Activated CD8-positive, alpha-beta memory T cell treated with anti-CD3 and anti-CD28 coated beads, Interleukin-2, amount 10 ng/mL, durations not matched to agents 7 days and 5 days (primary cell): ENCODE measurements at regions not wholly inside any gene's neighbourhood (a gene's known extent, or its start where the extent isn't known, plus 50 kb on each side); places are given as distances from the start of the nearest gene placed in this dataset.
"Not testable (repeated sequence)": the region's sequence is repeated elsewhere in the genome, so short reads cannot be mapped to it uniquely, and the experiment has no call there.

Experiments used
- ATAC-seq: fragments of 150-1000 bp; cut with Tn5 transposase; one replicate; pipeline ENCODE4 v1.10.0; 2021; ENCODE audit warnings: moderate library complexity
- CTCF ChIA-PET: fragments of 350-600 bp; sonication (Branson Sonifier 250); formaldehyde crosslinking; loops from one replicate; lab custom pipeline; 2021; ENCODE audit warnings: antibody characterized with exemption; lab: Charles Lee
- DNase-seq: peaks from one replicate; pipeline ENCODE4 v3.0.0-alpha.2; 2020
- H3K27ac Mint-ChIP-seq: one replicate; pipeline ENCODE4 v1.8.0; 2021; ENCODE audit warnings: mild to moderate bottlenecking, mixed read lengths
- H3K27me3 Mint-ChIP-seq: one replicate; pipeline ENCODE4 v1.8.0; 2021; ENCODE audit warnings: mixed read lengths
- H3K36me3 Mint-ChIP-seq: one replicate; pipeline ENCODE4 v1.8.0; 2021; ENCODE audit warnings: mild to moderate bottlenecking, mixed read lengths
- H3K4me1 Mint-ChIP-seq: one replicate; pipeline ENCODE4 v1.8.0; 2021; ENCODE audit warnings: mixed read lengths
- H3K4me3 Mint-ChIP-seq: one replicate; pipeline ENCODE4 v1.8.0; 2021; ENCODE audit warnings: mild to moderate bottlenecking, moderate library complexity, mixed read lengths
- H3K9me3 Mint-ChIP-seq: one replicate; pipeline ENCODE4 v1.8.0; 2022; ENCODE audit warnings: low read depth, mixed read lengths

DNA sequence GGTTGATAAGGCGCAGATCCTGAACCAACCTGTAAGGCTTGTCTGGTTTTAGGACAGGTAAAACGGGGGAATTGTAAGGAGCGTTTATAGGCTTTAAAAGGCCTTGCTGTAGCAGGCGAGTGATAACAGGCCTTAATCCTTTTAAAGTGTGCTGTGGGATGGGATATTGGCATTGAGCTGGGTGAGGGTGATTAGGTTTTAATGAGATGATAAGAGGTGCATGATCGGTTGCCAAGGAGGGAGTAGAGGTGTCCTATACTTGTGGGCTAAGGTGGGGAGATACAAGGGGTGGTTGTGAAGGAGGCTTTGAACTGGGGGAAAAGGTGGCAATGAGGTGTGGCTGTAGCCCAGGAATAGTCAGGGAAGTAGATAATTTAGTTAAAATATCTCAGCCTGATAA is 363.8 kb downstream of the S1PR1 start:
- H3K36me3 Mint-ChIP-seq, H3K4me3 Mint-ChIP-seq, ATAC-seq, CTCF ChIA-PET, H3K9me3 Mint-ChIP-seq, H3K27ac Mint-ChIP-seq, H3K27me3 Mint-ChIP-seq, DNase-seq, H3K4me1 Mint-ChIP-seq: not testable (repeated sequence)

DNA sequence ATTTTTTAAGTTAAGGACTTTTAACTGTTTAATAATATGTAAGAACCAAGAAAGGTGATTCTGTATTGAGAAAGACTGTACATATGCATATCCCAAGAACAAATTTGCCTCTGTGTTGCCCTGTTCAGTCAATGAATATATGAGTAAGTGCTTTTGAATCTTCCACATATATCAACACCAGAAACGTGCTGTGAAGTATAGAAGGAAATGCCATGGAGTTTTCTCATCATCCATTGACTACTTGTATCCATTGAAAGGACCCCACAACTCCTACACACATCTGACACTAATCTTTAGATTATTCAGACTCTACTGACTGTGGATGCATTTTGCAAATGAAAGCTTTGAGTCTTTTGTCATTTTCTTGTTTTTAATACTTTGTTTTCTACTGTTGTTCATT is 366.9 kb downstream of the S1PR1 start:
- Mint-ChIP-seq H3K27ac (no peak overlapping the region), H3K4me3 (no peak overlapping the region), H3K36me3 (no peaks in the 10 kb centered on the region), H3K9me3 (no peaks in the 10 kb centered on the region), H3K27me3 (no peaks in the 10 kb centered on the region), H3K4me1 (no peaks in the 10 kb centered on the region)
- no peak for DNase-seq
- CTCF ChIA-PET = no interaction called here
- ATAC-seq = no peak

DNA sequence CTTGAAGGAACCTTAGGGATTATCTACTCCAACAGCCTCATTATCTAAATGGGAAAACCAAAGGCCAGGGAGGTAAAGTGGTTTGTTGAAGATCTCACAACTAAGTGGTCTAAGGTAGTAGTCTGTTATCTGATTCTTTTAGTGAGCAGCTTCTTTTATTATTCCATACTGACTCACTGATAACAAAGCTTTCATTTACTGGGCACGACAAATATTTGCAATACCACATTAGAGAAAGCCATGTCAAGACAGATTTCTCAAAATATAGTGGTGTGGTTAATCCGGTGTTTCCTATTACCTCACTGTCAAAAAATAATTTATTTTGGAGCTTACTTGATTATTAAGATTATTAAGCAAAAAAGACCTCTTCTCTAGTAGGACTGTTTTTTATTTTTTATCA is 369.1 kb downstream of the S1PR1 start:
- Mint-ChIP-seq H3K4me1 (no peaks in the 10 kb centered on the region), H3K36me3 (no peaks in the 10 kb centered on the region)

DNA sequence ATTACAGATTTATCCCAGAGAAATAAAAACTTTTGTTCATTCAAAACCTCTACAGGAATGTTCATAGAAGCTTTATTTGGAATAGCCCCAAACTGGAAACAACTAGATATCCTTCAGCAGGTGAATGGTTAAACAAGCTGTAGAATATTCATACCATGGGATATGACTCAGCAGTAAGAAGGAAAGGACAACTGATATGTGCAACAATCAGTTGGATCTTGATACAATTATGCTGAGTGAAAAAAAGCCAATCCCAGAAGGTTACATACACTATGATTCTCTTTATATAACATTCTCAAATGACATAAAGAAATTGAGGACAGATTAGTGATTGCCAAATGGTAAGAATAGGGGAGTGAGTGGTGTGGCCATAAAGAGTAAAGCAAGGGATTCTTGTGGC is 376.7 kb downstream of the S1PR1 start:
- Mint-ChIP-seq H3K27me3 (no peaks in the 10 kb centered on the region), H3K9me3 (no peaks in the 10 kb centered on the region), H3K4me3 (no peak overlapping the region), H3K36me3 (no peaks in the 10 kb centered on the region), H3K27ac (no peak overlapping the region), H3K4me1 (no peaks in the 10 kb centered on the region)
- CTCF ChIA-PET = no interaction called here
- no peak for DNase-seq
- no peak for ATAC-seq

More for the DNA sequence above, 369.1 kb downstream of the S1PR1 start:
- CTCF ChIA-PET = no interaction called here
- DNase-seq (no peak), ATAC-seq (no peak)
- no peak overlapping the region for H3K4me3 Mint-ChIP-seq
- no peaks in the 10 kb centered on the region for H3K27me3 Mint-ChIP-seq
- no peaks in the 10 kb centered on the region for H3K9me3 Mint-ChIP-seq
- no peak overlapping the region for H3K27ac Mint-ChIP-seq

DNA sequence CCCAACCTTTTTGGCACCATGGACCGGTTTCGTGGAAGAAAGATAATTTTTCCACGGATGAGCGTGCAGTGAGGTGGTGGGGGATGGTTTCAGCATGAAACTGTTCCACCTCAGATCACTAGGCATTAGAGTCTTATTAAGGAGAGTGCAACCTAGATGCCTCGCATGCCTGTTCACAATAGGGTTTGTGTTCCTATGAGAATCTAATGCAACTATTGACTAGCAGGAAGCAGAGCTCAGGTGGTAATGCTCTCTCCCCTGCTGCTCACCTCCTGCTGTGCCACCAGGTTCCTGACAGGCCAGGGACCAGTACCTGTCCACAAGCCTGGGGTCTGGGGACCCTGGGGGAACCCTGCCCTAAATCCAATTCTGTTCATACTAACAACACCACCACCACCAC is 377.8 kb downstream of the OLFM3 start:
- H3K9me3 Mint-ChIP-seq = no peaks in the 10 kb centered on the region
- ATAC-seq (no peak), DNase-seq (no peak)
- H3K36me3 Mint-ChIP-seq = no peaks in the 10 kb centered on the region
- H3K4me1 Mint-ChIP-seq = no peaks in the 10 kb centered on the region
- H3K27ac Mint-ChIP-seq = no peak overlapping the region
- H3K27me3 Mint-ChIP-seq = no peaks in the 10 kb centered on the region
- no peak overlapping the region for H3K4me3 Mint-ChIP-seq
- CTCF ChIA-PET = interaction anchor here (1.6 kb wide), 1 partner anchor 98 kb away, joined by 4 read pairs; no protein-coding TSS in a partner anchor

DNA sequence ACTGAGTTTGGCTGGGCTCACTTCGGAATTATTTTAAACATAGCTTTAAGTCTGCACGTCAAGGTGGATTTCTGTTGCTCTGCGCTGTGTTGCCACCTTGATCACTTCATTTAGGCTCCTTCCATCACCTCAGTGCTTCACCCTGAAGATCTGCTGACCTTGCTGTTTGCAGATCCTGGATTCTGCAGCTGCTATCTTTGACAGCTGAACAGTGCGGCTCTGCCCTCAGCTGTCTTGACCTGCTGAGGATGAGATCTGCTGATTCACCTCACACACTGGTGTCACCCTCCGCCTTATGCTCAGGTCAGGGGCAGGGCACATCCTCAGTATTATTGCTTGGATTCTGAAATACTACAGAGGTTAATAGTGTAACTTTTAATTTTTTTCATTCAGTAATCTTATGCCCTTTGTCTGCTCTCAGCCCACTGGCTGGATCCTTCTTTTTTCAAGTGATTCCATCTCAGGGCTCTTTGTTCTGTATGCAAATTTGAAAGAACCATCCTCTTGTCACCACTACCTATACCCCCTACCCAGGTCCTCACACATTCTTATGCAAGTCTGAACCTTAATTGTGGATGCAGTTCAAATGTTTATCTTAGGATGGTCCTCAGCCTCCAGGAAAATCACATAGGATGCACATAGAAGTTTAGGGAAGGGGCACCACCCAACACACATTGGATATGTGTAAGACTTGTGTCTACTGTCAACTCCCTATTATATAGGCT is 364.0 kb downstream of the OLFM3 start:
- Mint-ChIP-seq H3K4me1 (no peaks in the 10 kb centered on the region), H3K4me3 (no peak overlapping the region), H3K36me3 (no peaks in the 10 kb centered on the region), H3K9me3 (no peaks in the 10 kb centered on the region), H3K27ac (no peak overlapping the region), H3K27me3 (no peaks in the 10 kb centered on the region)
- ATAC-seq (no peak), DNase-seq (no peak)
- CTCF ChIA-PET = no interaction called here

DNA sequence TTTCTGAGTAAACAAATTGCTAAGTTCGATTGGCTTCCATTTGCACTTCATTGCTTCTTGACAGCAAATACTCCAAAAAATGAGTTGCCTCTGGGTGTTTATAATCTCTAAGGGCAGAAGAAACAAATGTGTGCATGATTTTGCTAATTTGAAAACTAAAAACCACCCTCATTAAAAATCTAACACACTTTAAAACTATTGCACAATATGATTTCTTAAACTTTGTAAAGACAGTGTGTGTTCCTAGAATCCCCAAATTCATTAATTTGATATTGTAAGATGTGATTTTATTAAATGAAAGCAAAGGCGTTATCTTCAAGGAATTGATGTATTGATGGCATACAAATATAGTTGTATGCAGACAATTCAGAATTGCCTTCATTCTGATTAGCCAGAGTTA is 350.9 kb downstream of the OLFM3 start:
- H3K36me3 Mint-ChIP-seq = no peaks in the 10 kb centered on the region
- no peak for DNase-seq
- CTCF ChIA-PET = interaction anchor here (0.9 kb wide), 1 partner anchor 20 kb away, joined by 3 read pairs; no protein-coding TSS in a partner anchor
- no peak overlapping the region for H3K4me3 Mint-ChIP-seq
- H3K4me1 Mint-ChIP-seq = no peaks in the 10 kb centered on the region
- no peak overlapping the region for H3K27ac Mint-ChIP-seq
- ATAC-seq = no peak
- no peaks in the 10 kb centered on the region for H3K9me3 Mint-ChIP-seq
- no peaks in the 10 kb centered on the region for H3K27me3 Mint-ChIP-seq

DNA sequence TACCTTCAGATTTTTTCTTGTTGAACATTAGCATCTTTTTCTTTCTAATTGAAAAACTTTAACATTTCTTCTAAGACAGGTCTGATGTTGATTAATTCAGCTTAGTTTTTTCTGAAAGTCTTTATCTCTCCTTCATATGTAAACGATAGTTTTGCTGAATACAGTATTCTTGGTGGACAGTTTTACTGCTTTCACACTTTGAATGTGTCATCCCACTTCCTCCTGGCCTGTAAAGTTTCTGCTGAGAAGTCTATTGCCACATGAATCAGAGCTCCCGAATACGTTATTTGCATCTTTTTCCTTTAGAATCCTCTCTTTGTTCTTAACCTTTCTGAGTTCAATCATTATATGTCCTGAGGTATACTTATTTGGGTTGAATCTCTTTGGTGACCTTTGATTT is 344.2 kb downstream of the OLFM3 start:
- H3K27ac Mint-ChIP-seq = no peak overlapping the region
- DNase-seq = no peak
- CTCF ChIA-PET = no interaction called here
- H3K4me1 Mint-ChIP-seq = no peaks in the 10 kb centered on the region
- no peak overlapping the region for H3K4me3 Mint-ChIP-seq
- no peaks in the 10 kb centered on the region for H3K27me3 Mint-ChIP-seq
- ATAC-seq = no peak
- no peaks in the 10 kb centered on the region for H3K36me3 Mint-ChIP-seq
- H3K9me3 Mint-ChIP-seq = no peaks in the 10 kb centered on the region

DNA sequence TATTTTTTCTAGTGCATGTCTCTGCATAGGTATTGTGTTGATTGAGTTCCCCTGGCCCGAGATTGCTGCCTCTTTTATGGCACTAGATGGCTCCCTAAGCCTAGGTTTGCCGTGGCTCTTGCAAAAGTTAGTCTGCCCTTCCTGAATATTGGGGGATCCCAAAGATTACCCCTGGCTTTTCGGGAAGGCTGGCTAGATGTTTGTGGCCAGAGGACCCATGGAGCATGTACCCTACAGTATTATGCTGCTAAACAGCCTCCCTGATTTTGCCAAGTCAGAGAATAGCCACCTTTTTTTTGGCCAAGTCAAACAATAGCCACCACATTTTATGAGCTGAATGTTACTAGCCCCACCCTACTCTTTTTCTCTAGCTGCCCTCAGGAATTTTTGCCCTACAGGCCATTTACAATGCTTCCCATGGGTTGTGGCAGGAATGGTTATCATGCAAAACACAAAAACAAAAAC is 343.2 kb downstream of the OLFM3 start:
- DNase-seq (no peak), ATAC-seq (no peak)
- no peaks in the 10 kb centered on the region for H3K9me3 Mint-ChIP-seq
- H3K27ac Mint-ChIP-seq = no peak overlapping the region
- CTCF ChIA-PET = no interaction called here
- no peak overlapping the region for H3K4me3 Mint-ChIP-seq
- H3K36me3 Mint-ChIP-seq = no peaks in the 10 kb centered on the region
- no peaks in the 10 kb centered on the region for H3K27me3 Mint-ChIP-seq
- no peaks in the 10 kb centered on the region for H3K4me1 Mint-ChIP-seq

DNA sequence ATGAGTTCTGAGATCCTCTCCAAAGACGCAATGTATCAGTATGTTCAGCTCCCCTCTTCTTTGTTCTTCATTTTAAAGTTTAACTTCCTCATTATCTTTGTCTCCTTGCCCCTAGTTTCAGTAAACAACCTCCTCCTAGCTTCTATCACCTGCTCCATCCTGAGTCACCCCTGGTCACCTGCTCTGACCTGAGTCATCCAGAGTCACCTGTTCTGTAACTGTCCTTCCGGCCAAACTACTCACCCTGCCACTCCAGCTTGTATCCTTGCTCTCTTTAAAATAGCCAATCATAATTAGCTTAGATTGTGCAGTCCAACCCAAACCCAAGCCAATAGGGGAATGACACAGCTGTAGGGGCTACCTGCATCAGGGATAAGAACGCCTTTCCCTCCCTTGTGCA is 332.0 kb downstream of the OLFM3 start:
- Mint-ChIP-seq H3K36me3 (no peaks in the 10 kb centered on the region), H3K4me1 (no peaks in the 10 kb centered on the region), H3K27ac (no peak overlapping the region), H3K27me3 (no peaks in the 10 kb centered on the region), H3K4me3 (no peak overlapping the region), H3K9me3 (no peaks in the 10 kb centered on the region)
- ATAC-seq = no peak
- DNase-seq = no peak
- CTCF ChIA-PET = no interaction called here

DNA sequence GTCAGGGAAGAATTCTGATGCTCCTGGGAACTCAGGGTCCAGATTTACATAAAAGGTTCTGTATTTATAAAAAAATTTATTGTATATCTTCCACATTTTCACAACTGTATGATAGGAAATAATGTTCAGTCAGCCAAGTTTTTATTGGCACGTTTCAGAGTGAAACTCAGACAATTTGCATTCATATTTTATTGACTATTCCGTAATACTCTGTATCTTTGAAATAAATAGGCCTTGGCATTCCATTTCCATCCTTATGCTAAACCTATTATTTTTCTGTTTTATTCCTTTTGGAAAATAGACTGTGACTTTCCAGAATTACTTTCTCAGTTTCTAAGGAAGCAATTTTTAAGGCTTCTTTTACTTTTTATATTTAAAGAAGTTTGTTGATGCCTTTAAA is 329.0 kb downstream of the OLFM3 start:
- ATAC-seq (no peak), DNase-seq (no peak)
- Mint-ChIP-seq H3K27me3 (no peaks in the 10 kb centered on the region), H3K4me3 (no peak overlapping the region), H3K27ac (no peak overlapping the region), H3K4me1 (no peaks in the 10 kb centered on the region), H3K9me3 (no peaks in the 10 kb centered on the region), H3K36me3 (no peaks in the 10 kb centered on the region)
- CTCF ChIA-PET = no interaction called here

DNA sequence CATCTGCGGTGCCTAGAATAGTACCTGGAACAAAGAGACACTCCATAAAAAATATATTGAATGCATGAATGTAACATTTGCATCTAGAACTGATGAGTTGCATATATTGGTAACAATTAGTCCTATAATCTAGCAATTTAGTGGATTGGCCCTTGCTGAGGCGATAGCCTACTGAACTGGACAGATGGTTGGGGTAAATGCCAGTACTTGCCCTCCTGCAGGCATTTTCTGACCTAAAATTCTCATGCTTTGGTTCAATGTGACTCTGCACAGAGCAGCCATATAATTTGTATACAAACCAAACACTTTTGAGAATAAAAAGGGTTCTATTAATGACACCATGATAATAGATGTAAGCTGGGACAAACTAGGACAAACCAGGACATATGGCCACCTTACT is 313.6 kb downstream of the OLFM3 start:
- Mint-ChIP-seq H3K9me3 (no peaks in the 10 kb centered on the region), H3K36me3 (no peaks in the 10 kb centered on the region), H3K27me3 (no peaks in the 10 kb centered on the region), H3K4me1 (no peaks in the 10 kb centered on the region), H3K27ac (no peak overlapping the region), H3K4me3 (no peak overlapping the region)
- CTCF ChIA-PET = no interaction called here
- ATAC-seq (no peak), DNase-seq (no peak)

DNA sequence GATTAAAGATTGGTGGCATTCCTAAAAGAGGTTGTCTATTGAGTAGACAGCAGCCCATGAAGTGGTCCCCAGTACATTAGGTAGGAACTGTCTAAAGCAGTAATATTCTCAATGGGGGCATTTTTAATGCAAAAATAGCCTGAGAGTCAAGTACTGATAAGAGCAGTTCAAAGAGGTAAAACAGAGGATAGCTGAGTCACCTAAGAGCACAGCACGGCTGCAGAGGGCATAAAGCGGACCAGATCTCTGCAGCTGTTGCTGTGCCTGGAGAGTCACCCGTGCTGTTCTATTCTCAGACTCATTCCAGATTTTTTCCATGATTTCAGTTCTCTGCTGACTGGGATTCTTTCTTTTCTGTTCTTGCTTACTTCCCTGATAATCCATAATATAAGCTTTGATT is 313.2 kb downstream of the OLFM3 start:
- Mint-ChIP-seq H3K9me3 (no peaks in the 10 kb centered on the region), H3K27ac (no peak overlapping the region), H3K27me3 (no peaks in the 10 kb centered on the region), H3K4me1 (no peaks in the 10 kb centered on the region), H3K4me3 (no peak overlapping the region), H3K36me3 (no peaks in the 10 kb centered on the region)
- CTCF ChIA-PET = no interaction called here
- ATAC-seq (no peak), DNase-seq (no peak)

DNA sequence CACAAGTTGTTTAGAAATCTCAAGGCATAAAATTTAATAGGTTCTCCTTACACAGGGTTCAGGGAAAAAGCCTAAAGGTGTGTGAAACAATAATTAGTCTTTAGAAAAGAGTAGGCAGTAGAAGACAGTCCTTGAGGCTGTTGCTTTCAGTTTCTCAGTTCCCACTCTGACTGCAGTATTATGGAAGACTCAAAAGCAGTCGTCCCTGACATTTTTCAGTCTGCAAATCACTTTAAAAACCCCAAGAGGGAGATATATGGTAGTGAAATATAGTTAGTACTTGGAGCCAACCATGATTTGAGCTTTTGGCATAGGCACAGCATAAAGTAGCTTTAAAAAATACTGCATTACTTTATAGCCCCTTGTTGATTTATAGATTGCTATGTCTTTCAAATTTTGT is 299.7 kb downstream of the OLFM3 start:
- ATAC-seq (no peak), DNase-seq (no peak)
- H3K4me3 Mint-ChIP-seq = no peak overlapping the region
- no peaks in the 10 kb centered on the region for H3K9me3 Mint-ChIP-seq
- no peaks in the 10 kb centered on the region for H3K36me3 Mint-ChIP-seq
- CTCF ChIA-PET = no interaction called here
- H3K27ac Mint-ChIP-seq = no peak overlapping the region
- no peaks in the 10 kb centered on the region for H3K4me1 Mint-ChIP-seq
- H3K27me3 Mint-ChIP-seq = no peaks in the 10 kb centered on the region

DNA sequence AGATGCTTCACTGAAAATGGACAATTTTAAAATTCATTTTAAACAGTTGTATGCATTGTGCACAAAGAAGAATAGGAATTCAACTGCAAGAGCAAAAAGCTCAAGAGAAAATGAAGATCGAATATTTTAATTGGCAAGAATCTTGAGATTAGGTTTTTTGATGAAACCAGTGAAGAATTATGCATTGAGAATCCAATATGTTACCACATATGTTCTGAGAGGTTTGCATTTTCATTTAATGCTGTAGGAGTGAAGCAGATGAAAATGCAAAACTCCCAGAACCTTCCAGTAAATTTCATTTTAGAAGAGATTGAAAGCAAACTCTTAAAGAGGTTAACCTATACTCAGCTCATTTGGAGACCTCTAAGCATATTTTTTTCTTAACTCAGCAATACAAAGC is 298.0 kb downstream of the OLFM3 start:
- ATAC-seq = no peak
- no peak for DNase-seq
- Mint-ChIP-seq H3K27ac (no peak overlapping the region), H3K36me3 (no peaks in the 10 kb centered on the region), H3K4me1 (no peaks in the 10 kb centered on the region), H3K27me3 (no peaks in the 10 kb centered on the region), H3K4me3 (no peak overlapping the region), H3K9me3 (no peaks in the 10 kb centered on the region)
- CTCF ChIA-PET = no interaction called here
